Esophagus muscularis mucosa (tissue), 4 donors: ENCODE measurements at regions not wholly inside any gene's neighbourhood (a gene's known extent, or its start where the extent isn't known, plus 50 kb on each side); places are given as distances from the start of the nearest gene placed in this dataset.
A peak's percentile ranks its signal among the peaks of the same experiment; 100 is the strongest.

Experiments
- DNase-seq: peaks from one replicate; pipeline ENCODE4 v3.0.0-alpha.2; 2017; ENCODE audit errors: extremely low spot score
- H3K27ac ChIP-seq, 4 donors: fragments of 200-600 bp; sonication (generic); replicated peaks in 1 of 4; 1 replicate in 3 of 4; 2 replicates in 1 of 4; pipeline ENCODE4 v1.5.1; 2016 to 2019; ENCODE audit warnings: mild to moderate bottlenecking in 1 of 4
- H3K27me3 ChIP-seq, 4 donors: fragments of 200-600 bp; sonication (generic); one replicate each; pipeline versions ENCODE4 v1.5.1 to v1.6.0; 2016 to 2019
- H3K36me3 ChIP-seq, 4 donors: fragments of 200-600 bp; sonication (generic); one replicate each; pipeline ENCODE4 v1.5.1; 2016 to 2019
- H3K4me1 ChIP-seq, 4 donors: fragments of 200-600 bp; sonication (generic); one replicate each; pipeline ENCODE4 v1.5.1; 2016 to 2019
- H3K4me3 ChIP-seq, 4 donors: fragments of 200-600 bp; sonication (generic); 1 replicate in 2 of 4; 2 replicates in 2 of 4; pipeline ENCODE4 v1.5.1; 2016 to 2019; ENCODE audit warnings: mild to moderate bottlenecking in 4 of 4, moderate library complexity in 1 of 4
- H3K9me3 ChIP-seq, 4 donors: fragments of 200-600 bp; sonication (generic); 1 replicate in 3 of 4; 2 replicates in 1 of 4; pipeline ENCODE4 v1.5.1; 2016 to 2019
- CTCF ChIP-seq, 3 experiments: fragments of 200-600 bp in 2 of 3; fragments of 450-650 bp in 1 of 3; sonication (generic) in 2 of 3; IDR thresholded peaks; one replicate each; pipeline ENCODE4 v1.5.1; 2017 to 2019; ENCODE audit warnings: antibody characterized with exemption in 3 of 3, mild to moderate bottlenecking in 2 of 3, moderate library complexity in 1 of 3
- EP300 ChIP-seq: sonication (generic); formaldehyde crosslinking; IDR thresholded peaks from one replicate; pipeline ENCODE4 v1.6.1; 2017; ENCODE audit warnings: antibody characterized with exemption
- POLR2A ChIP-seq: fragments of 450-650 bp; IDR thresholded peaks from one replicate; pipeline ENCODE4 v1.6.1; 2017; ENCODE audit warnings: antibody characterized with exemption, moderate library complexity, mild to moderate bottlenecking, low read depth
- POLR2AphosphoS5 ChIP-seq, 2 donors: sonication (generic); formaldehyde crosslinking; IDR thresholded peaks; one replicate each; pipeline ENCODE4 v1.6.1; 2017; ENCODE audit warnings: antibody characterized with exemption in 2 of 2
- WGBS: methylation state at CpG from one replicate; pipeline ENCODE4 v1.1.5; 2018; 5-methylcytosine and 5-hydroxymethylcytosine counted together
- intact Hi-C: fragments of 100-400 bp; cut with DNase I; formaldehyde crosslinking; loops from one replicate; pipeline ENCODE4 v1.15.1; 2023

GRCh38 chr3:15958692-15959433 lies 161.1 kb upstream of the ANKRD28 start:
- H3K27ac ChIP-seq, result no peak overlapping the region

GRCh38 chr3:15959434-15959811 lies 161.6 kb upstream of the ANKRD28 start:
- Histone ChIP-seq H3K9me3 (no peaks in the 10 kb centered on the region), H3K27me3 (no peaks in the 10 kb centered on the region), H3K4me3 (no peak overlapping the region), H3K4me1 (peaks cover 0 to 4% (median 2%) of the 10 kb centered on the region in 4 donors), H3K36me3 (no peaks in the 10 kb centered on the region), H3K27ac (no peak overlapping the region)
- intact Hi-C loops, result no loop called here
- 50% methylated on average over 2 of the region's 2 CpGs for WGBS
- DNase-seq, result no peak
- TF ChIP-seq POLR2AphosphoS5 (IDR thresholded peaks at IDR 0.05), result no peak
- no peak for TF ChIP-seq POLR2A
- no peak for TF ChIP-seq CTCF (IDR thresholded peaks at IDR 0.05)
- no peak for TF ChIP-seq EP300

More at GRCh38 chr3:15958692-15959433, 161.1 kb upstream of the ANKRD28 start:
- no peaks in the 10 kb centered on the region for H3K27me3 ChIP-seq
- intact Hi-C loops, result no loop called here
- H3K36me3 ChIP-seq, result no peaks in the 10 kb centered on the region
- 80% methylated on average over 3 of the region's 3 CpGs for WGBS
- no peaks in the 10 kb centered on the region for H3K9me3 ChIP-seq
- TF ChIP-seq POLR2A, result no peak
- TF ChIP-seq EP300, result no peak
- no peak for TF ChIP-seq CTCF (IDR thresholded peaks at IDR 0.05)
- TF ChIP-seq POLR2AphosphoS5 (IDR thresholded peaks at IDR 0.05), result no peak
- DNase-seq, result no peak
- no peaks in the 10 kb centered on the region for H3K4me1 ChIP-seq
- H3K4me3 ChIP-seq, result no peak overlapping the region

- intact Hi-C loops, result no loop called here
- TF ChIP-seq CTCF (IDR thresholded peaks at IDR 0.05), result no peak
- no peak for TF ChIP-seq POLR2A
- TF ChIP-seq POLR2AphosphoS5 (IDR thresholded peaks at IDR 0.05), result no peak
- no peak for TF ChIP-seq EP300
- Histone ChIP-seq H3K4me3 (no peak overlapping the region), H3K9me3 (no peaks in the 10 kb centered on the region), H3K4me1 (peaks cover 0 to 10% (median 6%) of the 10 kb centered on the region in 4 donors), H3K27ac (peak overlapping the region in 2 of 4 donors; percentile 12 to 36), H3K36me3 (no peaks in the 10 kb centered on the region), H3K27me3 (no peaks in the 10 kb centered on the region)
- no peak for DNase-seq
- 52% methylated on average over 17 of the region's 17 CpGs for WGBS
Measured at GRCh38 chr3:15964605-15965442, 167.0 kb upstream of the ANKRD28 start.

- intact Hi-C loops, result no loop called here
- no peak for DNase-seq
- WGBS, result 67% methylated on average over 3 of the region's 3 CpGs
Measured at GRCh38 chr3:15967577-15967976, 169.8 kb upstream of the ANKRD28 start.

More at GRCh38 chr3:15967577-15967976, 169.8 kb upstream of the ANKRD28 start:
- Histone ChIP-seq H3K4me1 (peaks cover 0 to 10% (median 6%) of the 10 kb centered on the region in 4 donors), H3K27me3 (no peaks in the 10 kb centered on the region), H3K4me3 (no peak overlapping the region), H3K27ac (no peak overlapping the region), H3K9me3 (no peaks in the 10 kb centered on the region), H3K36me3 (no peaks in the 10 kb centered on the region)
- no peak for TF ChIP-seq POLR2A
